Subcutaneous abdominal adipose tissue (tissue), 5 donors: ENCODE measurements at regions not wholly inside any gene's neighbourhood (a gene's known extent, or its start where the extent isn't known, plus 50 kb on each side); places are given as distances from the start of the nearest gene placed in this dataset.

Experiments
- H3K27ac ChIP-seq: one replicate; pipeline ENCODE4 v1.7.0; 2013; ENCODE audit warnings: low read depth, mild to moderate bottlenecking, inconsistent platforms, low read length, moderate library complexity
- H3K27me3 ChIP-seq, 5 donors: one replicate each; pipeline ENCODE4 v1.7.0; 2013; ENCODE audit warnings: low read length in 5 of 5, inconsistent platforms in 1 of 5; ENCODE audit not compliant: control insufficient read depth in 5 of 5, insufficient read depth in 4 of 5
- H3K36me3 ChIP-seq, 5 donors: one replicate each; pipeline ENCODE4 v1.7.0; 2013; ENCODE audit warnings: low read length in 5 of 5; ENCODE audit not compliant: control insufficient read depth in 5 of 5, insufficient read depth in 5 of 5
- H3K4me1 ChIP-seq, 5 donors: one replicate each; pipeline ENCODE4 v1.7.0; 2013; ENCODE audit warnings: low read length in 5 of 5, mild to moderate bottlenecking in 3 of 5, moderate library complexity in 1 of 5; ENCODE audit not compliant: control insufficient read depth in 5 of 5, insufficient read depth in 5 of 5
- H3K4me3 ChIP-seq, 5 donors: one replicate each; pipeline ENCODE4 v1.7.0; 2013; ENCODE audit warnings: low read length in 5 of 5, low read depth in 1 of 5
- H3K9ac ChIP-seq, 5 donors: one replicate each; pipeline ENCODE4 v1.7.0; 2013; ENCODE audit warnings: low read length in 5 of 5, mild to moderate bottlenecking in 4 of 5, moderate library complexity in 3 of 5
- H3K9me3 ChIP-seq, 5 donors: one replicate each; pipeline ENCODE4 v1.7.0; 2013; ENCODE audit warnings: low read length in 5 of 5; ENCODE audit not compliant: control insufficient read depth in 5 of 5
- donor health status: healthy.
- donor health status: healthy.
- donor health status: healthy.
- donor health status: healthy.
- donor health status: healthy.

GRCh38 chr6:120681204-120681603 lies 653.1 kb downstream of the TBC1D32 start:
- no peaks in the 10 kb centered on the region for H3K36me3 ChIP-seq
- H3K9ac ChIP-seq = no peak overlapping the region
- H3K4me1 ChIP-seq = no peaks in the 10 kb centered on the region
- no peaks in the 10 kb centered on the region for H3K27me3 ChIP-seq
- H3K9me3 ChIP-seq = peaks cover 0 to 3% (median 0%) of the 10 kb centered on the region in 5 donors
- H3K4me3 ChIP-seq = no peak overlapping the region
- H3K27ac ChIP-seq = no peak overlapping the region

GRCh38 chr6:120675886-120676285 lies 658.4 kb downstream of the TBC1D32 start:
- no peak overlapping the region for H3K27ac ChIP-seq
- H3K36me3 ChIP-seq = no peaks in the 10 kb centered on the region
- H3K4me1 ChIP-seq = no peaks in the 10 kb centered on the region
- no peak overlapping the region for H3K9ac ChIP-seq
- no peaks in the 10 kb centered on the region for H3K27me3 ChIP-seq
- no peaks in the 10 kb centered on the region for H3K9me3 ChIP-seq
- H3K4me3 ChIP-seq = no peak overlapping the region

- H3K4me1 ChIP-seq = no peaks in the 10 kb centered on the region
- H3K36me3 ChIP-seq = no peaks in the 10 kb centered on the region
- no peak overlapping the region for H3K27ac ChIP-seq
- no peak overlapping the region for H3K9ac ChIP-seq
- H3K27me3 ChIP-seq = no peaks in the 10 kb centered on the region
- peaks cover 0 to 11% (median 7%) of the 10 kb centered on the region in 5 donors for H3K9me3 ChIP-seq
- H3K4me3 ChIP-seq = no peak overlapping the region
Measured at GRCh38 chr6:120671519-120671918, 662.8 kb downstream of the TBC1D32 start.

GRCh38 chr6:120652506-120652905 lies 681.8 kb downstream of the TBC1D32 start:
- H3K36me3 ChIP-seq = no peaks in the 10 kb centered on the region
- no peaks in the 10 kb centered on the region for H3K4me1 ChIP-seq
- H3K4me3 ChIP-seq = no peak overlapping the region
- no peak overlapping the region for H3K9ac ChIP-seq
- H3K27ac ChIP-seq = no peak overlapping the region
- H3K9me3 ChIP-seq = peaks cover 0 to 7% (median 0%) of the 10 kb centered on the region in 5 donors
- no peaks in the 10 kb centered on the region for H3K27me3 ChIP-seq

- Histone ChIP-seq H3K4me3 (no peak overlapping the region), H3K4me1 (no peaks in the 10 kb centered on the region), H3K9me3 (peaks cover 0 to 7% (median 0%) of the 10 kb centered on the region in 5 donors), H3K9ac (no peak overlapping the region), H3K36me3 (no peaks in the 10 kb centered on the region), H3K27ac (no peak overlapping the region), H3K27me3 (no peaks in the 10 kb centered on the region)
Measured at GRCh38 chr6:120648713-120649112, 685.6 kb downstream of the TBC1D32 start.

- Histone ChIP-seq H3K9ac (no peak overlapping the region), H3K27ac (no peak overlapping the region), H3K4me3 (no peak overlapping the region), H3K9me3 (peaks cover 0 to 6% (median 0%) of the 10 kb centered on the region in 5 donors), H3K27me3 (no peaks in the 10 kb centered on the region), H3K36me3 (no peaks in the 10 kb centered on the region), H3K4me1 (no peaks in the 10 kb centered on the region)
Measured at GRCh38 chr6:120646101-120646500, 688.2 kb downstream of the TBC1D32 start.

GRCh38 chr6:120632975-120633374 lies 701.3 kb downstream of the TBC1D32 start:
- no peak overlapping the region for H3K9ac ChIP-seq
- H3K4me3 ChIP-seq = no peak overlapping the region
- peaks cover 0 to 3% (median 0%) of the 10 kb centered on the region in 5 donors for H3K9me3 ChIP-seq
- no peak overlapping the region for H3K27ac ChIP-seq
- H3K27me3 ChIP-seq = no peaks in the 10 kb centered on the region
- no peaks in the 10 kb centered on the region for H3K4me1 ChIP-seq
- no peaks in the 10 kb centered on the region for H3K36me3 ChIP-seq

GRCh38 chr6:120627612-120628011 lies 706.7 kb downstream of the TBC1D32 start:
- Histone ChIP-seq H3K27me3 (no peaks in the 10 kb centered on the region), H3K36me3 (no peaks in the 10 kb centered on the region), H3K9me3 (peaks cover 0 to 3% (median 0%) of the 10 kb centered on the region in 5 donors), H3K27ac (no peak overlapping the region), H3K4me3 (no peak overlapping the region), H3K4me1 (no peaks in the 10 kb centered on the region), H3K9ac (no peak overlapping the region)

GRCh38 chr6:120622127-120622631 lies 712.1 kb downstream of the TBC1D32 start:
- Histone ChIP-seq H3K9ac (no peak overlapping the region), H3K36me3 (no peaks in the 10 kb centered on the region), H3K4me1 (no peaks in the 10 kb centered on the region), H3K27me3 (no peaks in the 10 kb centered on the region), H3K4me3 (no peak overlapping the region), H3K9me3 (peaks cover 0 to 3% (median 0%) of the 10 kb centered on the region in 5 donors), H3K27ac (no peak overlapping the region)

- no peaks in the 10 kb centered on the region for H3K9me3 ChIP-seq
- H3K9ac ChIP-seq = no peak overlapping the region
- no peak overlapping the region for H3K27ac ChIP-seq
Measured at GRCh38 chr6:120620900-120621299, 713.4 kb downstream of the TBC1D32 start.

GRCh38 chr6:120615238-120615637 lies 719.0 kb downstream of the TBC1D32 start:
- Histone ChIP-seq H3K9me3 (no peaks in the 10 kb centered on the region), H3K4me3 (no peak overlapping the region), H3K36me3 (no peaks in the 10 kb centered on the region), H3K4me1 (no peaks in the 10 kb centered on the region), H3K9ac (no peak overlapping the region), H3K27me3 (no peaks in the 10 kb centered on the region), H3K27ac (no peak overlapping the region)

More at GRCh38 chr6:120620900-120621299, 713.4 kb downstream of the TBC1D32 start:
- Histone ChIP-seq H3K4me1 (no peaks in the 10 kb centered on the region), H3K4me3 (no peak overlapping the region), H3K36me3 (no peaks in the 10 kb centered on the region), H3K27me3 (no peaks in the 10 kb centered on the region)
